ENCODE measurements at regions not wholly inside any gene's neighbourhood (a gene's known extent, or its start where the extent isn't known, plus 50 kb on each side); places are given as distances from the start of the nearest gene placed in this dataset.

- no peak for TF ChIP-seq CTCF (IDR thresholded peaks at IDR 0.05; ENCODE audit: low read depth, low read length, missing control alignments)
- no peak for DNase-seq (ENCODE audit: low read depth)
- no peak overlapping the region for H3K4me3 ChIP-seq (ENCODE audit: low read depth, low read length)
- in situ Hi-C loops (cut with HindIII; ENCODE audit: low sequenced_read_pairs): no loop called here
Measured at GRCh38 chr16:73775841-73776388, 520.7 kb upstream of the PSMD7 start.

- peak; percentile 43 for DNase-seq (ENCODE audit: low read depth)
- H3K4me3 ChIP-seq (ENCODE audit: low read depth, low read length): no peak overlapping the region
- TF ChIP-seq CTCF (IDR thresholded peaks at IDR 0.05; ENCODE audit: low read depth, low read length, missing control alignments): no peak
- in situ Hi-C loops (cut with HindIII; ENCODE audit: low sequenced_read_pairs): no loop called here
Measured at GRCh38 chr16:73771196-73772064, 525.2 kb upstream of the PSMD7 start.

GRCh38 chr16:73768786-73769203 lies 527.8 kb upstream of the PSMD7 start:
- no peak for TF ChIP-seq CTCF (IDR thresholded peaks at IDR 0.05; ENCODE audit: low read depth, low read length, missing control alignments)
- in situ Hi-C loops (cut with HindIII; ENCODE audit: low sequenced_read_pairs): no loop called here
- no peak for DNase-seq (ENCODE audit: low read depth)
- no peak overlapping the region for H3K4me3 ChIP-seq (ENCODE audit: low read depth, low read length)

- in situ Hi-C loops (cut with HindIII; ENCODE audit: low sequenced_read_pairs): no loop called here
- H3K4me3 ChIP-seq (ENCODE audit: low read depth, low read length): no peak overlapping the region
- DNase-seq (ENCODE audit: low read depth): no peak
- no peak for TF ChIP-seq CTCF (IDR thresholded peaks at IDR 0.05; ENCODE audit: low read depth, low read length, missing control alignments)
Measured at GRCh38 chr16:73764321-73764720, 532.3 kb upstream of the PSMD7 start.

- H3K4me3 ChIP-seq (ENCODE audit: low read depth, low read length): no peak overlapping the region
- in situ Hi-C loops (cut with HindIII; ENCODE audit: low sequenced_read_pairs): no loop called here
- TF ChIP-seq CTCF (IDR thresholded peaks at IDR 0.05; ENCODE audit: low read depth, low read length, missing control alignments): no peak
- no peak for DNase-seq (ENCODE audit: low read depth)
Measured at GRCh38 chr16:73756289-73757178, 540.1 kb upstream of the PSMD7 start.

DNA sequence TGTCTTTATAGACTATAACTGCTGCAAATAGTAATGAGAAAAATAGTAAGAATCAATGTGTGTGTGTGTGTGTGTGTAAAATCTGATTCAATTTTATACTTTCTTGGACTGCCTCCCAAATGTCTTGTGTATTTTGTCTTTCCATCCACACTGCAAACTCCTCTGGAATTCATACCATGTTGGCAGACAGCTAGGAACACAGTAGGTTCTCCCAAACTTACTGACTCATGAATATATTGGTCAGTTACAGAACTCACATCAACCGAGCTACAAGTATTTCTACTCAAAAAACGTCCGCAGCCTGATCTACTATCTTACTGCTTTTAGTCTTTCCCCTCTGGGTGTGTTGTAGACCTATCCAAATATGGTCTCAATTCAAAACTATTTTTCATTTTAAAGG lies 542.7 kb upstream of the PSMD7 start:
- in situ Hi-C loops (cut with HindIII; ENCODE audit: low sequenced_read_pairs): no loop called here
- H3K4me3 ChIP-seq (ENCODE audit: low read depth, low read length): no peak overlapping the region
- TF ChIP-seq CTCF (IDR thresholded peaks at IDR 0.05; ENCODE audit: low read depth, low read length, missing control alignments): no peak
- peak; percentile 72 for DNase-seq (ENCODE audit: low read depth)

All from astrocyte of the cerebellum (primary cell).